ENCODE measurements at regions not wholly inside any gene's neighbourhood (a gene's known extent, or its start where the extent isn't known, plus 50 kb on each side); places are given as distances from the start of the nearest gene placed in this dataset.

- Histone ChIP-seq H3K36me3 (ENCODE audit: insufficient read depth) (no peaks in the 10 kb centered on the region), H2AFZ (ENCODE audit: low read depth) (no peak overlapping the region), H3K4me1 (ENCODE audit: low read depth, poor library complexity, severe bottlenecking) (no peaks in the 10 kb centered on the region), H3K27me3 (ENCODE audit: insufficient read depth, low read depth) (no peaks in the 10 kb centered on the region), H3K27ac (no peak overlapping the region), H3K79me2 (ENCODE audit: insufficient read depth, low read depth) (no peaks in the 10 kb centered on the region), H4K20me1 (ENCODE audit: insufficient read depth) (no peaks in the 10 kb centered on the region), H3K9ac (no peak overlapping the region), H3K4me3 (IDR thresholded peaks at IDR 0.05; ENCODE audit: insufficient read depth, low read depth, low read length) (no peak overlapping the region), H3K4me2 (no peak overlapping the region)
- TF ChIP-seq CTCF (conservative IDR thresholded peaks at IDR 0.05; ENCODE audit: low read depth, low read length) = no peak
Measured at GRCh38 chr16:26647870-26648269, 418.9 kb upstream of the C16orf82 start.

GRCh38 chr16:26648851-26649250 lies 417.9 kb upstream of the C16orf82 start:
- no peak overlapping the region for H2AFZ ChIP-seq (ENCODE audit: low read depth)
- H3K9ac ChIP-seq = no peak overlapping the region
- no peak overlapping the region for H3K4me3 ChIP-seq (IDR thresholded peaks at IDR 0.05; ENCODE audit: insufficient read depth, low read depth, low read length)
- H3K36me3 ChIP-seq (ENCODE audit: insufficient read depth) = no peaks in the 10 kb centered on the region
- H3K27ac ChIP-seq = no peak overlapping the region
- no peak for TF ChIP-seq CTCF (conservative IDR thresholded peaks at IDR 0.05; ENCODE audit: low read depth, low read length)
- no peak overlapping the region for H3K4me2 ChIP-seq
- H3K27me3 ChIP-seq (ENCODE audit: insufficient read depth, low read depth) = no peaks in the 10 kb centered on the region
- H3K4me1 ChIP-seq (ENCODE audit: low read depth, poor library complexity, severe bottlenecking) = no peaks in the 10 kb centered on the region
- no peaks in the 10 kb centered on the region for H4K20me1 ChIP-seq (ENCODE audit: insufficient read depth)
- H3K79me2 ChIP-seq (ENCODE audit: insufficient read depth, low read depth) = no peaks in the 10 kb centered on the region

GRCh38 chr16:26649381-26650045 lies 417.2 kb upstream of the C16orf82 start:
- H3K36me3 ChIP-seq (ENCODE audit: insufficient read depth) = no peaks in the 10 kb centered on the region
- no peaks in the 10 kb centered on the region for H4K20me1 ChIP-seq (ENCODE audit: insufficient read depth)
- H3K4me3 ChIP-seq (IDR thresholded peaks at IDR 0.05; ENCODE audit: insufficient read depth, low read depth, low read length) = no peak overlapping the region
- H2AFZ ChIP-seq (ENCODE audit: low read depth) = no peak overlapping the region
- H3K27ac ChIP-seq = no peak overlapping the region
- H3K79me2 ChIP-seq (ENCODE audit: insufficient read depth, low read depth) = no peaks in the 10 kb centered on the region
- no peak overlapping the region for H3K4me2 ChIP-seq
- no peaks in the 10 kb centered on the region for H3K4me1 ChIP-seq (ENCODE audit: low read depth, poor library complexity, severe bottlenecking)
- TF ChIP-seq CTCF (conservative IDR thresholded peaks at IDR 0.05; ENCODE audit: low read depth, low read length) = no peak
- H3K9ac ChIP-seq = no peak overlapping the region
- no peaks in the 10 kb centered on the region for H3K27me3 ChIP-seq (ENCODE audit: insufficient read depth, low read depth)

- Histone ChIP-seq H3K27me3 (ENCODE audit: insufficient read depth, low read depth) (no peaks in the 10 kb centered on the region), H3K4me3 (IDR thresholded peaks at IDR 0.05; ENCODE audit: insufficient read depth, low read depth, low read length) (no peak overlapping the region), H3K4me2 (no peak overlapping the region), H3K79me2 (ENCODE audit: insufficient read depth, low read depth) (no peaks in the 10 kb centered on the region), H4K20me1 (ENCODE audit: insufficient read depth) (no peaks in the 10 kb centered on the region), H3K9ac (no peak overlapping the region), H3K4me1 (ENCODE audit: low read depth, poor library complexity, severe bottlenecking) (no peaks in the 10 kb centered on the region), H2AFZ (ENCODE audit: low read depth) (no peak overlapping the region), H3K27ac (no peak overlapping the region), H3K36me3 (ENCODE audit: insufficient read depth) (no peaks in the 10 kb centered on the region)
- TF ChIP-seq CTCF (conservative IDR thresholded peaks at IDR 0.05; ENCODE audit: low read depth, low read length) = no peak
Measured at GRCh38 chr16:26651464-26651863, 415.3 kb upstream of the C16orf82 start.
